ENCODE measurements at regions not wholly inside any gene's neighbourhood (a gene's known extent, or its start where the extent isn't known, plus 50 kb on each side); places are given as distances from the start of the nearest gene placed in this dataset.

GRCh38 chr1:115189814-115190539 lies 100.7 kb upstream of the TSPAN2 start:
- TF ChIP-seq CTCF (IDR thresholded peaks at IDR 0.05; ENCODE audit: low read length) (no peak), EZH2 (IDR thresholded peaks at IDR 0.05; ENCODE audit: borderline replicate concordance, low read length) (no peak)
- Histone ChIP-seq H3K4me1 (ENCODE audit: insufficient read depth, low read length, severe bottlenecking) (no peaks in the 10 kb centered on the region), H3K9me2 (ENCODE audit: low read depth, low read length) (no peaks in the 10 kb centered on the region), H3K9me3 (ENCODE audit: low read length) (no peaks in the 10 kb centered on the region), H2AFZ (ENCODE audit: low read length) (no peak overlapping the region), H3K9ac (ENCODE audit: low read length) (no peak overlapping the region), H3K79me2 (ENCODE audit: insufficient read depth, low read length) (no peaks in the 10 kb centered on the region), H3K27me3 (ENCODE audit: insufficient read depth, low read length) (no peaks in the 10 kb centered on the region), H3F3A (ENCODE audit: insufficient read depth, low read length) (no peaks in the 10 kb centered on the region), H3K4me3 (ENCODE audit: low read depth, low read length, poor library complexity, severe bottlenecking) (no peak overlapping the region), H4K20me1 (ENCODE audit: insufficient read depth, low read length) (no peaks in the 10 kb centered on the region), H3K4me2 (ENCODE audit: low read length) (no peak overlapping the region), H3K36me3 (ENCODE audit: insufficient read depth, low read length) (no peaks in the 10 kb centered on the region), H3K27ac (ENCODE audit: low read depth, low read length, poor library complexity, severe bottlenecking) (no peak overlapping the region)

- Histone ChIP-seq H3K4me1 (ENCODE audit: insufficient read depth, low read length, severe bottlenecking) (no peaks in the 10 kb centered on the region), H3K36me3 (ENCODE audit: insufficient read depth, low read length) (no peaks in the 10 kb centered on the region), H3K9ac (ENCODE audit: low read length) (no peak overlapping the region), H3K9me2 (ENCODE audit: low read depth, low read length) (no peaks in the 10 kb centered on the region), H3K4me2 (ENCODE audit: low read length) (no peak overlapping the region), H4K20me1 (ENCODE audit: insufficient read depth, low read length) (no peaks in the 10 kb centered on the region), H3K27me3 (ENCODE audit: insufficient read depth, low read length) (no peaks in the 10 kb centered on the region), H2AFZ (ENCODE audit: low read length) (no peak overlapping the region), H3F3A (ENCODE audit: insufficient read depth, low read length) (no peaks in the 10 kb centered on the region), H3K79me2 (ENCODE audit: insufficient read depth, low read length) (no peaks in the 10 kb centered on the region), H3K9me3 (ENCODE audit: low read length) (no peaks in the 10 kb centered on the region), H3K4me3 (ENCODE audit: low read depth, low read length, poor library complexity, severe bottlenecking) (no peak overlapping the region), H3K27ac (ENCODE audit: low read depth, low read length, poor library complexity, severe bottlenecking) (no peak overlapping the region)
- no peak for TF ChIP-seq EZH2 (IDR thresholded peaks at IDR 0.05; ENCODE audit: borderline replicate concordance, low read length)
- no peak for TF ChIP-seq CTCF (IDR thresholded peaks at IDR 0.05; ENCODE audit: low read length)
Observed at GRCh38 chr1:115188680-115189395, 99.5 kb upstream of the TSPAN2 start.

- H4K20me1 ChIP-seq (ENCODE audit: insufficient read depth, low read length) = no peaks in the 10 kb centered on the region
- H3F3A ChIP-seq (ENCODE audit: insufficient read depth, low read length) = no peaks in the 10 kb centered on the region
- H3K79me2 ChIP-seq (ENCODE audit: insufficient read depth, low read length) = no peaks in the 10 kb centered on the region
- H3K4me2 ChIP-seq (ENCODE audit: low read length) = no peak overlapping the region
- H3K4me1 ChIP-seq (ENCODE audit: insufficient read depth, low read length, severe bottlenecking) = no peaks in the 10 kb centered on the region
- H3K4me3 ChIP-seq (ENCODE audit: low read depth, low read length, poor library complexity, severe bottlenecking) = no peak overlapping the region
- H2AFZ ChIP-seq (ENCODE audit: low read length) = no peak overlapping the region
- no peaks in the 10 kb centered on the region for H3K9me2 ChIP-seq (ENCODE audit: low read depth, low read length)
- no peak overlapping the region for H3K27ac ChIP-seq (ENCODE audit: low read depth, low read length, poor library complexity, severe bottlenecking)
- no peaks in the 10 kb centered on the region for H3K27me3 ChIP-seq (ENCODE audit: insufficient read depth, low read length)
- H3K9me3 ChIP-seq (ENCODE audit: low read length) = no peaks in the 10 kb centered on the region
- H3K9ac ChIP-seq (ENCODE audit: low read length) = no peak overlapping the region
- no peak for TF ChIP-seq CTCF (IDR thresholded peaks at IDR 0.05; ENCODE audit: low read length)
- no peak for TF ChIP-seq EZH2 (IDR thresholded peaks at IDR 0.05; ENCODE audit: borderline replicate concordance, low read length)
- H3K36me3 ChIP-seq (ENCODE audit: insufficient read depth, low read length) = no peaks in the 10 kb centered on the region
Observed at GRCh38 chr1:115186711-115187265, 97.5 kb upstream of the TSPAN2 start.
